ENCODE measurements at regions not wholly inside any gene's neighbourhood (a gene's known extent, or its start where the extent isn't known, plus 50 kb on each side); places are given as distances from the start of the nearest gene placed in this dataset.

- H2BK120ac ChIP-seq (replicated peaks; ENCODE audit: low read depth, low read length), result no peak overlapping the region
- TF ChIP-seq MAX (IDR thresholded peaks at IDR 0.05) (no peak), SIRT6 (IDR thresholded peaks at IDR 0.05; ENCODE audit: low read length) (no peak), RNF2 (IDR thresholded peaks at IDR 0.05; ENCODE audit: borderline replicate concordance, low read depth, low read length, missing control alignments, poor library complexity, severe bottlenecking) (no peak), SAP30 (IDR thresholded peaks at IDR 0.05; ENCODE audit: insufficient read depth, insufficient replicate concordance, low read length) (no peak), SP2 (IDR thresholded peaks at IDR 0.05; ENCODE audit: low read length) (no peak), ZNF274 (IDR thresholded peaks at IDR 0.05; ENCODE audit: borderline replicate concordance, extremely low read depth, low read length) (no peak), BCL11A (IDR thresholded peaks at IDR 0.05; ENCODE audit: low read depth in 2 of 2, low read length in 2 of 2) (no peak)
- no peaks in the 10 kb centered on the region for H3K79me1 ChIP-seq (ENCODE audit: low read depth, low read length)
- H2AK5ac ChIP-seq (ENCODE audit: low read depth, low read length), result no peak overlapping the region
- no peaks in the 10 kb centered on the region for H3K9me3 ChIP-seq (ENCODE audit: insufficient read depth in 2 of 2, low read depth in 1 of 2, low read length in 1 of 2)
- H3K36me3 ChIP-seq (ENCODE audit: control insufficient read depth in 2 of 4, insufficient read depth in 4 of 4, low read length in 3 of 4), result no peaks in the 10 kb centered on the region
- ChIA-PET POLR2A (ENCODE audit: partially characterized antibody) (no interaction called here), CTCF (ENCODE audit: partially characterized antibody) (interaction anchor here (0.9 kb wide), 1 partner anchor 36 kb away, joined by 3 read pairs; no protein-coding TSS in a partner anchor)
- no peak for DNase-seq (ENCODE audit: low read depth in 1 of 2, low spot score in 2 of 2)
- no peak overlapping the region for H2BK15ac ChIP-seq (ENCODE audit: low read length)
- H3K14ac ChIP-seq (ENCODE audit: insufficient read length), result no peak overlapping the region
- H4K91ac ChIP-seq (replicated peaks; ENCODE audit: insufficient read length, low read length), result no peak overlapping the region
- H3K27ac ChIP-seq (ENCODE audit: low read depth, low read length), result no peak overlapping the region
- no peak overlapping the region for H4K5ac ChIP-seq (ENCODE audit: insufficient read length, low read depth, low read length)
- no peaks in the 10 kb centered on the region for H3K23me2 ChIP-seq (ENCODE audit: low read depth, low read length)
- H3K23ac ChIP-seq (ENCODE audit: insufficient read length), result no peak overlapping the region
- FAIRE-seq, result no peak
- no peak overlapping the region for H4K8ac ChIP-seq (ENCODE audit: extremely low read depth, insufficient read depth, low read length)
- no peak overlapping the region for H3K4ac ChIP-seq (replicated peaks; ENCODE audit: insufficient read length, low read depth, low read length)
- H3K56ac ChIP-seq (replicated peaks; ENCODE audit: insufficient read length, low read depth, low read length), result no peak overlapping the region
- no peak overlapping the region for H3K4me2 ChIP-seq (ENCODE audit: insufficient read depth in 1 of 2, low read depth in 2 of 2, low read length in 2 of 2)
- no peak overlapping the region for H3K18ac ChIP-seq (ENCODE audit: extremely low read depth, low read length)
- H2BK5ac ChIP-seq (ENCODE audit: low read depth, low read length), result no peak overlapping the region
- H3K9ac ChIP-seq (replicated peaks in 1 of 4; ENCODE audit: extremely low read depth in 1 of 4, low read depth in 3 of 4, low read length in 3 of 4), result no peak overlapping the region
- no peak overlapping the region for H2AFZ ChIP-seq (ENCODE audit: low read length)
- no peak overlapping the region for H2BK20ac ChIP-seq (ENCODE audit: low read length)
- no peaks in the 10 kb centered on the region for H3K27me3 ChIP-seq (replicated peaks in 1 of 4; ENCODE audit: control insufficient read depth in 3 of 4, extremely low read depth in 1 of 4, insufficient read depth in 3 of 4, low read length in 3 of 4)
- no peaks in the 10 kb centered on the region for H3K79me2 ChIP-seq (ENCODE audit: control insufficient read depth in 1 of 2, insufficient read depth in 2 of 2, low read length in 2 of 2)
- no peaks in the 10 kb centered on the region for H3K4me1 ChIP-seq (replicated peaks in 1 of 4; ENCODE audit: control insufficient read depth in 3 of 4, insufficient read depth in 4 of 4, low read length in 3 of 4)
- WGBS, 2 experiments (ENCODE audit: extremely low coverage in 1 of 2, insufficient coverage in 1 of 2, insufficient read length in 1 of 2, insufficient replicate concordance in 2 of 2, low coverage in 1 of 2, low lambda C conversion rate in 2 of 2, missing lambda C conversion rate in 1 of 2), result no CpG with 5 or more reads among the region's 1 CpG
- no peak overlapping the region for H3K4me3 ChIP-seq (ENCODE audit: extremely low read depth in 1 of 4, insufficient read depth in 2 of 4, low read depth in 3 of 4, low read length in 4 of 4)
- H4K20me1 ChIP-seq (replicated peaks in 1 of 2; ENCODE audit: control insufficient read depth in 1 of 2, insufficient read depth in 2 of 2, low read length in 2 of 2), result no peaks in the 10 kb centered on the region
- no peak overlapping the region for H2BK12ac ChIP-seq (ENCODE audit: low read depth, low read length)
Measured at GRCh38 chrX:49746306-49746705, 50.5 kb upstream of the PAGE1 start.

Data from H1 (cell line).